K562 (cell line): ENCODE measurements at regions not wholly inside any gene's neighbourhood (a gene's known extent, or its start where the extent isn't known, plus 50 kb on each side); places are given as distances from the start of the nearest gene placed in this dataset.

ENCODE experiments used
- ATAC-seq: fragments of 200-7000 bp; cut with Tn5 transposase; 3 replicates; pipeline ENCODE4 v1.9.1; 2020; ENCODE audit warnings: moderate library complexity
- BruUV-seq: library from RNA; stranded (reverse); fragments of 400-500 nt; replicated peaks from 2 replicates; lab custom pipeline; 2021; lab: Mats Ljungman, UMichigan
- CTCF ChIA-PET: fragments of 300-600 bp; formaldehyde crosslinking; extraction: SDS; loops from one replicate; lab custom pipeline; 2021; ENCODE audit warnings: low intra/inter-chr PET ratio; lab: Yijun Ruan, JAX
- POLR2A ChIA-PET: fragments of 300-600, 350-650 bp; sonication (Branson Sonifier 250); formaldehyde crosslinking; extraction: SDS; loops from one replicate; lab custom pipeline; 2021; ENCODE audit warnings: antibody characterized with exemption, inconsistent platforms; lab: Yijun Ruan, JAX
- DNase-seq, 4 experiments: peaks; one replicate each; pipeline versions ENCODE4 v3.0.0 to v3.0.0-alpha.2; 2011 to 2018; ENCODE audit warnings: low spot score in 3 of 4, mixed read lengths in 3 of 4; ENCODE audit errors: extremely low read depth in 1 of 4
- FAIRE-seq: peaks from 2 replicates; lab custom pipeline; 2011; peaks lifted over from hg19 to GRCh38; lab: Jason Lieb, UNC
- H2AFZ ChIP-seq: 2 replicates; pipeline ENCODE4 v1.6.0; 2011; ENCODE audit warnings: low read depth, low read length, control low read depth, inconsistent platforms
- H3K27ac ChIP-seq: fragments of 200-600 bp; 3 replicates; pipeline ENCODE4 v1.8.0; 2011; ENCODE audit warnings: low read depth, mild to moderate bottlenecking, control low read depth, inconsistent platforms, low read length, moderate library complexity, mixed read lengths; ENCODE audit errors: extremely low read depth
- H3K27me3 ChIP-seq, 2 experiments: fragments of 300-600 bp in 1 of 2; 2 replicates in 1 of 2; 3 replicates in 1 of 2; pipeline versions ENCODE4 v1.6.0 to v1.8.0; 2011; ENCODE audit warnings: inconsistent platforms in 2 of 2, low read length in 2 of 2, mild to moderate bottlenecking in 1 of 2, mixed read lengths in 1 of 2, moderate library complexity in 1 of 2; ENCODE audit not compliant: control insufficient read depth in 2 of 2, insufficient read depth in 2 of 2
- H3K36me3 ChIP-seq: fragments of 300-600 bp; 3 replicates; pipeline ENCODE4 v1.8.0; 2011; ENCODE audit warnings: mild to moderate bottlenecking, low read length, inconsistent platforms; ENCODE audit not compliant: control insufficient read depth, insufficient read depth
- H3K4me1 ChIP-seq, 2 experiments: fragments of 200-600 bp in 1 of 2; replicated peaks in 1 of 2; 2 replicates in 1 of 2; 3 replicates in 1 of 2; pipeline versions ENCODE4 v1.5.1 to v1.8.0; 2011; ENCODE audit warnings: inconsistent platforms in 2 of 2, low read length in 2 of 2, mild to moderate bottlenecking in 1 of 2, mixed read lengths in 1 of 2, moderate library complexity in 1 of 2; ENCODE audit not compliant: control insufficient read depth in 2 of 2, insufficient read depth in 2 of 2
- H3K4me2 ChIP-seq: 2 replicates; pipeline ENCODE4 v1.6.1; 2011; ENCODE audit warnings: low read length, control low read depth, inconsistent platforms, mixed read lengths; ENCODE audit not compliant: insufficient read depth
- H3K4me3 ChIP-seq: fragments of 200-600 bp; sonication (generic), shearing (Covaris generic); 2 replicates; pipeline ENCODE4 v1.5.1; 2016; ENCODE audit warnings: control low read depth, inconsistent platforms
- H3K79me2 ChIP-seq: fragments of 200-600 bp; 3 replicates; pipeline ENCODE4 v1.8.0; 2011; ENCODE audit warnings: low read length, inconsistent platforms; ENCODE audit not compliant: control insufficient read depth, insufficient read depth
- H3K9ac ChIP-seq, 2 experiments: 2 replicates each; pipeline versions ENCODE4 v1.6.0 to v1.6.1; 2011; ENCODE audit warnings: low read depth in 2 of 2, low read length in 2 of 2, control low read depth in 1 of 2, inconsistent platforms in 1 of 2, mild to moderate bottlenecking in 1 of 2, mixed read lengths in 1 of 2; ENCODE audit not compliant: insufficient read depth in 1 of 2
- H3K9me1 ChIP-seq: one replicate; pipeline ENCODE4 v1.6.0; 2011; ENCODE audit warnings: inconsistent platforms, mild to moderate bottlenecking, low read length, moderate library complexity; ENCODE audit not compliant: control insufficient read depth, insufficient read depth
- H3K9me3 ChIP-seq: replicated peaks from 2 replicates; pipeline ENCODE4 v1.5.1; 2011; ENCODE audit warnings: low read depth, low read length, inconsistent platforms; ENCODE audit not compliant: control insufficient read depth, insufficient read depth
- H4K20me1 ChIP-seq: replicated peaks from 2 replicates; pipeline ENCODE4 v1.6.1; 2011; ENCODE audit warnings: low read length, inconsistent platforms, mixed read lengths; ENCODE audit not compliant: control insufficient read depth, insufficient read depth
- CHD4 ChIP-seq: fragments of 200-600 bp; sonication (generic); IDR thresholded peaks from 3 replicates; pipeline ENCODE4 v1.6.1; 2012; ENCODE audit warnings: low read depth, mild to moderate bottlenecking, mixed read lengths, low read length, inconsistent platforms; ENCODE audit not compliant: insufficient read depth, insufficient replicate concordance, poor library complexity, severe bottlenecking
- ELK1 ChIP-seq: sonication (generic); formaldehyde crosslinking; IDR thresholded peaks from 2 replicates; pipeline ENCODE4 v1.8.1; 2022; ENCODE audit warnings: missing genetic modification reagents
- EP400 ChIP-seq: fragments of 450-650 bp; IDR thresholded peaks from 2 replicates; pipeline ENCODE4 v1.6.1; 2017; ENCODE audit warnings: antibody characterized with exemption, mild to moderate bottlenecking, moderate library complexity
- JUNB ChIP-seq: fragments of 450-650 bp; formaldehyde crosslinking; conservative IDR thresholded peaks from 2 replicates; pipeline ENCODE4 v1.4.0; 2020; ENCODE audit warnings: mild to moderate bottlenecking
- KAT2B ChIP-seq: IDR thresholded peaks from one replicate; pipeline ENCODE4 v1.6.1; 2012; ENCODE audit warnings: low read depth, mild to moderate bottlenecking, control low read depth, inconsistent platforms, low read length, moderate library complexity
- MEF2D ChIP-seq: conservative IDR thresholded peaks from 2 replicates; pipeline ENCODE4 v1.6.1; 2016; ENCODE audit warnings: low read depth, missing genetic modification characterization, missing compliant biosample characterization
- NELFE ChIP-seq: IDR thresholded peaks from 2 replicates; pipeline ENCODE4 v1.6.1; 2011; ENCODE audit warnings: mild to moderate bottlenecking; ENCODE audit not compliant: insufficient read depth, insufficient read length
- RB1 ChIP-seq: fragments of 450-650 bp; IDR thresholded peaks from 2 replicates; pipeline ENCODE4 v1.6.1; 2017; ENCODE audit warnings: low read depth, mild to moderate bottlenecking
- SAFB ChIP-seq: fragments of 200-400 bp; formaldehyde crosslinking; IDR thresholded peaks from 2 replicates; pipeline ENCODE4 v1.6.1; 2017; ENCODE audit warnings: low read depth, low read length, borderline replicate concordance
- SMARCC2 ChIP-seq: fragments of 450-650 bp; IDR thresholded peaks from 2 replicates; pipeline ENCODE4 v1.6.1; 2017; ENCODE audit warnings: antibody characterized with exemption, moderate library complexity, mild to moderate bottlenecking, low read depth
- SRF ChIP-seq, 2 experiments: fragments of 250-450, 450-650 bp in 1 of 2; sonication (Bioruptor Pico) in 1 of 2; sonication (generic) in 1 of 2; formaldehyde crosslinking; IDR thresholded peaks; 2 replicates each; pipeline versions ENCODE4 v1.5.0 to v1.5.1; 2020 to 2022; ENCODE audit warnings: mild to moderate bottlenecking in 1 of 2, missing genetic modification reagents in 1 of 2
- WHSC1 ChIP-seq: IDR thresholded peaks from one replicate; pipeline ENCODE4 v1.6.1; 2012; ENCODE audit warnings: low read length, control low read depth, inconsistent platforms
- WGBS: fragments of 100-300 bp; shearing (Covaris generic); methylation state at CpG from one replicate; pipeline ENCODE4 v1.1.6; 2016; ENCODE audit warnings: low coverage, mixed read lengths; ENCODE audit not compliant: insufficient coverage; ENCODE audit errors: missing lambda C conversion rate; 5-methylcytosine and 5-hydroxymethylcytosine counted together
- in situ Hi-C: fragments of 300-500 bp; cut with MboI; formaldehyde crosslinking; loops from 4 replicates; pipeline ENCODE4 v1.15.0; 2018; ENCODE audit warnings: inconsistent platforms, mixed read lengths
- intact Hi-C: fragments of 100-400 bp; cut with micrococcal nuclease; formaldehyde crosslinking; loops from 2 replicates; pipeline ENCODE4 v1.14.2; 2022
- TF ChIP-seq, protein P1 (sequence below): sonication (generic); formaldehyde crosslinking; IDR thresholded peaks from 2 replicates; pipeline ENCODE4 v1.8.0; 2022; ENCODE audit warnings: mild to moderate bottlenecking, missing genetic modification reagents, borderline replicate concordance
- TF ChIP-seq, protein P2 (sequence below): sonication (generic); formaldehyde crosslinking; IDR thresholded peaks from 2 replicates; pipeline ENCODE4 v1.8.1; 2023; ENCODE audit warnings: mild to moderate bottlenecking, missing genetic modification reagents

DNA sequence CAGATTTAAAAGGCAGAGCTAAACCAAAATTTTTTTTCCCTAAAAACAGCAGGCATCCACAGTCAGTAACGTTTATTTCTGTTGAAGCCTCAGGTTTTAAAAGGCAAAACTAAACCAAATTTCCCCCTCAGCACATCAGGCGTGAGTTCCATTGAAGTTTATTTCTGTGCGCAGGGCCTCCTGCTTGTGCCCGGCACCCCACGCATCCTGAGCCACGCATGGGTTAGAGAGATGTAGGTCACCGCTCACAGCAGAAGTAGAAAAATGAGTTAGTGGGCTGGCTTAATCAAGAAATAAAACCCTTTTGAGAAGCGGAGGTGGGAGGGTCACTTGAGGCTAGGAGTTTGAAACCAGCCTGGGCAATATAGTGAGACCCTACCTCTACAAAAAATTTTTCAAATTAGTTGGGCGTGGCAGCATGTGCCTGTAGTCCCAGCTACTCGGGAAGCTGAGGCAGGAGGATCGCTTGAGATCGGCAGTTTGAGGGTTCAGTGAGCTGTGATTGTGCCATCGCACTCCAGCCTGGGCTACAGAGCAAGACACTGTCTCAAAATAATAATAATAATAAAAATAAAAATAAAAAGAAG, 75.6 kb upstream of the SPIN1 start:
- Histone ChIP-seq H3K9ac (no peak overlapping the region), H3K79me2 (no peaks in the 10 kb centered on the region), H3K4me2 (no peak overlapping the region), H3K9me3 (no peaks in the 10 kb centered on the region), H3K27ac (no peak overlapping the region), H3K4me1 (no peaks in the 10 kb centered on the region; a peak in 1 of 5 replicates), H4K20me1 (no peaks in the 10 kb centered on the region), H3K9me1 (no peaks in the 10 kb centered on the region), H2AFZ (no peak overlapping the region), H3K36me3 (no peaks in the 10 kb centered on the region), H3K27me3 (no peaks in the 10 kb centered on the region), H3K4me3 (no peak overlapping the region)
- FAIRE-seq (no peak), ATAC-seq (no peak), DNase-seq (no peak)
- POLR2A ChIA-PET, result no interaction called here
- intact Hi-C loops (loop anchor here (5.0 kb wide), 1 partner anchor 265 kb away; no protein-coding TSS in a partner anchor), in situ Hi-C loops (loop anchor here (25.0 kb wide), 1 partner anchor 625 kb away; no protein-coding TSS in a partner anchor)
- no TSS peak for BruUV-seq
- WGBS, result 4% methylated on average over 10 of the region's 13 CpGs
- CTCF ChIA-PET, result no interaction called here
- TF ChIP-seq SAFB (no peak), KAT2B (no peak), EP400 (no peak), JUNB (CRISPR knock-in tag) (no peak), SMARCC2 (no peak), WHSC1 (no peak), MEF2D (tag) (no peak), CHD4 (no peak), NELFE (no peak), ELK1 (CRISPR knock-in tag) (no peak), RB1 (no peak), SRF (CRISPR knock-in tag; IDR thresholded peaks at IDR 0.05) (no peak)
- TF ChIP-seq, protein P1, sequence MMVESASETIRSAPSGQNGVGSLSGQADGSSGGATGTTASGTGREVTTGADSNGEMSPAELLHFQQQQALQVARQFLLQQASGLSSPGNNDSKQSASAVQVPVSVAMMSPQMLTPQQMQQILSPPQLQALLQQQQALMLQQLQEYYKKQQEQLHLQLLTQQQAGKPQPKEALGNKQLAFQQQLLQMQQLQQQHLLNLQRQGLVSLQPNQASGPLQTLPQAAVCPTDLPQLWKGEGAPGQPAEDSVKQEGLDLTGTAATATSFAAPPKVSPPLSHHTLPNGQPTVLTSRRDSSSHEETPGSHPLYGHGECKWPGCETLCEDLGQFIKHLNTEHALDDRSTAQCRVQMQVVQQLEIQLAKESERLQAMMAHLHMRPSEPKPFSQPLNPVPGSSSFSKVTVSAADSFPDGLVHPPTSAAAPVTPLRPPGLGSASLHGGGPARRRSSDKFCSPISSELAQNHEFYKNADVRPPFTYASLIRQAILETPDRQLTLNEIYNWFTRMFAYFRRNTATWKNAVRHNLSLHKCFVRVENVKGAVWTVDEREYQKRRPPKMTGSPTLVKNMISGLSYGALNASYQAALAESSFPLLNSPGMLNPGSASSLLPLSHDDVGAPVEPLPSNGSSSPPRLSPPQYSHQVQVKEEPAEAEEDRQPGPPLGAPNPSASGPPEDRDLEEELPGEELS (CRISPR knock-in tag), result no peak
- TF ChIP-seq, protein P2, sequence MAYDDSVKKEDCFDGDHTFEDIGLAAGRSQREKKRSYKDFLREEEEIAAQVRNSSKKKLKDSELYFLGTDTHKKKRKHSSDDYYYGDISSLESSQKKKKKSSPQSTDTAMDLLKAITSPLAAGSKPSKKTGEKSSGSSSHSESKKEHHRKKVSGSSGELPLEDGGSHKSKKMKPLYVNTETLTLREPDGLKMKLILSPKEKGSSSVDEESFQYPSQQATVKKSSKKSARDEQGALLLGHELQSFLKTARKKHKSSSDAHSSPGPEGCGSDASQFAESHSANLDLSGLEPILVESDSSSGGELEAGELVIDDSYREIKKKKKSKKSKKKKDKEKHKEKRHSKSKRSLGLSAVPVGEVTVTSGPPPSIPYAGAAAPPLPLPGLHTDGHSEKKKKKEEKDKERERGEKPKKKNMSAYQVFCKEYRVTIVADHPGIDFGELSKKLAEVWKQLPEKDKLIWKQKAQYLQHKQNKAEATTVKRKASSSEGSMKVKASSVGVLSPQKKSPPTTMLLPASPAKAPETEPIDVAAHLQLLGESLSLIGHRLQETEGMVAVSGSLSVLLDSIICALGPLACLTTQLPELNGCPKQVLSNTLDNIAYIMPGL (CRISPR knock-in tag), result no peak
